ENCODE measurements at regions not wholly inside any gene's neighbourhood (a gene's known extent, or its start where the extent isn't known, plus 50 kb on each side); places are given as distances from the start of the nearest gene placed in this dataset.

DNA sequence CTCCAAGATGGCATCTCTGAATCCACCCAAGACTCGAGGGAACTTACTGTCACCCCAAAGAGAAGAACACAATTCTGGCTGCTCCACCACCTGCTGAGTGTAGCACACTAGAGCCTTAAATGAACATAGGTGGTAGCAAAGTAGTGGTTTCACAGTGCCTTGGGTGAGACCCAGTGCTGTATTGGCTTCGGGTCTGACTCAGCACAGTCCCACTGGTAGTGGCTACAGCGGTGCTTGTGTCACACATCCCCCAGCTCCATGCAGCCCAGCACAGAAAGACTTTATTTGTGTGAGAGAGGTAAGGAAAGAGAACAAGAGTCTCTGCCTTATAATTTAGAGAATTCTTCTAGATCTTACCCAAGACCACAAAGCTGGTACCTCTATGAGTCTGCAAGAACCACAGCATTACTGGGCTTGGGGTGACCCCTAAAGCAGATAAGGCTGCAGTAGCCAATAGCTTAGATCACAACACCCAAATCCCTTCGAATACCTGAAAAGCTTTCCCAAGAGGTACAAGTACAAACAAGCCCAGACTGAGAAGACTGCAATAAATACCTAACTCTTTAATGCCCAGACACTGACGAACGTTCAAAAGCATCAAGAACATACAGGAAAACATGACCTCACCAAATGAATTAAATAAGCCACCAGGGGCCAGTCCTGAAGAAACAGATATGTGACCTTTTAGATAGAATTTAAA lies 83.3 kb upstream of the SLC38A4 start:
- no peak overlapping the region for H3K4me3 ChIP-seq (replicated peaks; ENCODE audit: low read depth, low read length)
- no peak for DNase-seq (ENCODE audit: extremely low read depth, low read depth)
- TF ChIP-seq, protein P1, sequence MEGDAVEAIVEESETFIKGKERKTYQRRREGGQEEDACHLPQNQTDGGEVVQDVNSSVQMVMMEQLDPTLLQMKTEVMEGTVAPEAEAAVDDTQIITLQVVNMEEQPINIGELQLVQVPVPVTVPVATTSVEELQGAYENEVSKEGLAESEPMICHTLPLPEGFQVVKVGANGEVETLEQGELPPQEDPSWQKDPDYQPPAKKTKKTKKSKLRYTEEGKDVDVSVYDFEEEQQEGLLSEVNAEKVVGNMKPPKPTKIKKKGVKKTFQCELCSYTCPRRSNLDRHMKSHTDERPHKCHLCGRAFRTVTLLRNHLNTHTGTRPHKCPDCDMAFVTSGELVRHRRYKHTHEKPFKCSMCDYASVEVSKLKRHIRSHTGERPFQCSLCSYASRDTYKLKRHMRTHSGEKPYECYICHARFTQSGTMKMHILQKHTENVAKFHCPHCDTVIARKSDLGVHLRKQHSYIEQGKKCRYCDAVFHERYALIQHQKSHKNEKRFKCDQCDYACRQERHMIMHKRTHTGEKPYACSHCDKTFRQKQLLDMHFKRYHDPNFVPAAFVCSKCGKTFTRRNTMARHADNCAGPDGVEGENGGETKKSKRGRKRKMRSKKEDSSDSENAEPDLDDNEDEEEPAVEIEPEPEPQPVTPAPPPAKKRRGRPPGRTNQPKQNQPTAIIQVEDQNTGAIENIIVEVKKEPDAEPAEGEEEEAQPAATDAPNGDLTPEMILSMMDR (IDR thresholded peaks at IDR 0.05; ENCODE audit: low read depth, low read length, missing control alignments), result no peak

DNA sequence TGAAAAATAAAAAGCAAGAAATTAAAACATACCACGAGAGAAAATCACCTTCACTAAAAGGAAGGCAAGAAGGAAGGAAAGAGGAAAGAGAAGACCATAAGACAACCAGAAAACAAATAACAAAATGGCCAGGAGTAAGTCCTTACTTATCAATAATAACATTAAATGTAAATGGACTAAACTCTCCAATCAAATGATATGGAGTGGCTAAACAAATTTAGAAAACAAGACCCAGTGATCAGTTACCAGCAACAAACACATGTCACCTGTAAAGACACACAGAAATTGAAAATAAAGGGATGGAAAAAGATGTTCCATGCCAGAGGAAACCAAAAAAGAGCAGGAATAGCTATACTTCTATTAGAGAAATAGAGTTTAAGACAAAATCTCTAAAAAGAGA lies 85.0 kb upstream of the SLC38A4 start:
- no peak overlapping the region for H3K4me3 ChIP-seq (replicated peaks; ENCODE audit: low read depth, low read length)
- DNase-seq (ENCODE audit: extremely low read depth, low read depth), result no peak
- TF ChIP-seq, protein P1 (IDR thresholded peaks at IDR 0.05; ENCODE audit: low read depth, low read length, missing control alignments), result no peak

DNA sequence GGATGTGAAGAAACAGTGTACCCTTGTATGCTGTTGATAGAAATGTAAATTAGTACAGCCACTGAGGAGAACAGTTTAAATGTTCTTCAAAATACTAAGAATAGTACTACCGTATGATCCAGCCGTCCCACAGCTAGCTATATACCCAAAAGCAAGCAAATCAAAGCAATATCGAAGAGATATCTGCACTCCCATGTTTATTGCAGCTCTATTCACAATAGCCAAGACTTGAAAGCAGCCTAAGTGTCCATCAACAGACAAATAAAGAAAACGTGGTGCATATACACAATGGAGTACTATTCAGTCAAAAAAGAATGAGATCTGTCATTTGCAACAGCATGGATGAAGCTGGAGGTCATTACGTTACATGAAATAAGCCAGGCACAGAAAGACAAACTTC lies 88.5 kb upstream of the SLC38A4 start:
- no peak for DNase-seq (ENCODE audit: extremely low read depth, low read depth)
- TF ChIP-seq, protein P1 (IDR thresholded peaks at IDR 0.05; ENCODE audit: low read depth, low read length, missing control alignments), result no peak
- no peak overlapping the region for H3K4me3 ChIP-seq (replicated peaks; ENCODE audit: low read depth, low read length)

DNA sequence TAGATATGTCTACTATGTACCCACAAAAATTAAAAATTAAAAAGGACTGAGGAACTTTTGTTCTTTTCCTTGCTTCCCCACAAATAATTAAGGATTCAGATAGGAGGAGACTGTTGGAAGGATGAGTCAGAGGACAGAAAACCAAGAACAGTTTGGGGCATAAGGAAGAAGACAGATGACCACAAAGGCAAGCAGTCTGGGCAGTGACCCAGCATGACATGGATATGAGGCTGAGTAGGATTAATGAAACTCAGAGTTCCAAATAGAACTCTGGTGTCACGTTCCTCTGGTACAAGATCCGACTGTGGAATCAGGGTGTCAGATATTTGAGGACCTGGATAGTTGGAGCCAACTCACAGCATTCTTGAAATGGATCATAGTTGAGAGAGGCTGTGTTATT lies 89.3 kb upstream of the SLC38A4 start:
- no peak overlapping the region for H3K4me3 ChIP-seq (replicated peaks; ENCODE audit: low read depth, low read length)
- TF ChIP-seq, protein P1 (IDR thresholded peaks at IDR 0.05; ENCODE audit: low read depth, low read length, missing control alignments), result no peak
- peak; percentile 85 for DNase-seq (ENCODE audit: extremely low read depth, low read depth)

DNA sequence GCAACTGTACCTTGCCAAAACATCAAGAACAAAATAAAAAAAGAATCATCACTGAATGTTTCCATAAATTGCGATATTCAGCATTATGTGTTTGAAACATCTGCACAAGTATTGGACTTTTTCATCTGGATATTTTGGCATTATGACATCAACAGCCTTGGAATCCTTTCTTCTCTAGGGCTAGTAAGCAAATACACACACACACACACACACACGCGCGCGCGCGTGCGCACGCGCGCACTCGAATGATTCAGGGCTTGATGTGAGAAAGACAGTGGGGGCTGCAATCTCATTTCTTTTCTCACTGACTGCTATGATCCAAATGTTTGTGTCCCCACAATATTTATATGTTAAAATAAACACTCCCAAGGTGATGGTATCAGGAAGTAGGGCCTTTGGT lies 90.0 kb upstream of the SLC38A4 start:
- TF ChIP-seq, protein P1 (IDR thresholded peaks at IDR 0.05; ENCODE audit: low read depth, low read length, missing control alignments), result no peak
- no peak overlapping the region for H3K4me3 ChIP-seq (replicated peaks; ENCODE audit: low read depth, low read length)
- no peak for DNase-seq (ENCODE audit: extremely low read depth, low read depth)

DNA sequence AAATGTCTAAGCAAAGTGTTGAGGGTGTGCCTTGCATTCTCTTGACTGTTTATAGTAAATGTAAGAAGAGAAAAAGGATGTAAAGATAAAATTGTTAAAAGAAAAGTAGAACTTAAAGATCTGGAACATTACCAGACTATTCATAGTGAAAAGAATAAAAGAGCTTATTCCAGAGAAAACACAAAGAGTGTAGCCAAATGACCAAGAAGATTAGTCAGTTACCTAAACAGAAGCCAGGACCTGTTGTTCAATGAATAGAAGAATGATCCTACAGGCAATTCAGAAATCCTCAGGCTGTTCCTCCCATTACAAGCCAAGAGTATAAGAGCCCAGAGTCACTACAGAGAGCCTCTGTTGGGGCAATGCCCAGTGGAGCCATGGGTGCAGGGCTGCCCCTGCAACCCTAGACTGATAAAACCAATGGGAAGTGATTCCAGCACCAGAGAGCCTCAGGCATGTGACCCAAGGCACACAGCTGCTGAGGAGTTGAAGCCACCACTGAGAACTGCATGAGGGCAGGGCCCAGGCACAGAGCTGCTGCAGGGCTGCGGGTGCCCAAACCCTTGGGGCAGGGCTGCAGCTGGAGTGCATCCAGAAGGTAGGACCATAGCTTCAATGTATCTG lies 91.1 kb upstream of the SLC38A4 start:
- H3K4me3 ChIP-seq (replicated peaks; ENCODE audit: low read depth, low read length), result no peak overlapping the region
- TF ChIP-seq, protein P1 (IDR thresholded peaks at IDR 0.05; ENCODE audit: low read depth, low read length, missing control alignments), result no peak
- DNase-seq (ENCODE audit: extremely low read depth, low read depth), result no peak
